ENCODE measurements at regions not wholly inside any gene's neighbourhood (a gene's known extent, or its start where the extent isn't known, plus 50 kb on each side); places are given as distances from the start of the nearest gene placed in this dataset.

- DNase-seq (ENCODE audit: low spot score) = peak; percentile 79
Observed at GRCh38 chr3:10738688-10739372, 77.2 kb upstream of the SLC6A11 start.

GRCh38 chr3:10740954-10741353, 75.1 kb upstream of the SLC6A11 start:
- DNase-seq (ENCODE audit: low spot score) = no peak

- no peak for DNase-seq (ENCODE audit: low spot score)
Observed at GRCh38 chr3:10741891-10742671, 73.9 kb upstream of the SLC6A11 start.

GRCh38 chr3:10743366-10744097, 72.5 kb upstream of the SLC6A11 start:
- DNase-seq (ENCODE audit: low spot score) = no peak

GRCh38 chr3:10744098-10744465, 71.9 kb upstream of the SLC6A11 start:
- no peak for DNase-seq (ENCODE audit: low spot score)

GRCh38 chr3:10745392-10745791, 70.6 kb upstream of the SLC6A11 start:
- DNase-seq (ENCODE audit: low spot score) = no peak

- DNase-seq (ENCODE audit: low spot score) = no peak
Observed at GRCh38 chr3:10746001-10746400, 70.0 kb upstream of the SLC6A11 start.

GRCh38 chr3:10746684-10747083, 69.3 kb upstream of the SLC6A11 start:
- no peak for DNase-seq (ENCODE audit: low spot score)

- DNase-seq (ENCODE audit: low spot score) = no peak
Observed at GRCh38 chr3:10747341-10747740, 68.7 kb upstream of the SLC6A11 start.

GRCh38 chr3:10748040-10748439, 68.0 kb upstream of the SLC6A11 start:
- DNase-seq (ENCODE audit: low spot score) = no peak

GRCh38 chr3:10753964-10754363, 62.1 kb upstream of the SLC6A11 start:
- no peak for DNase-seq (ENCODE audit: low spot score)

- no peak for DNase-seq (ENCODE audit: low spot score)
Observed at GRCh38 chr3:10756546-10756945, 59.5 kb upstream of the SLC6A11 start.

- DNase-seq (ENCODE audit: low spot score) = no peak
Observed at GRCh38 chr3:10757021-10757820, 58.8 kb upstream of the SLC6A11 start.

GRCh38 chr3:10757821-10758130, 58.3 kb upstream of the SLC6A11 start:
- DNase-seq (ENCODE audit: low spot score) = no peak

- no peak for DNase-seq (ENCODE audit: low spot score)
Observed at GRCh38 chr3:10758304-10759037, 57.6 kb upstream of the SLC6A11 start.

GRCh38 chr3:10759495-10759894, 56.5 kb upstream of the SLC6A11 start:
- no peak for DNase-seq (ENCODE audit: low spot score)

- no peak for DNase-seq (ENCODE audit: low spot score)
Observed at GRCh38 chr3:10760199-10760598, 55.8 kb upstream of the SLC6A11 start.

- DNase-seq (ENCODE audit: low spot score) = no peak
Observed at GRCh38 chr3:10761583-10761982, 54.4 kb upstream of the SLC6A11 start.

- no peak for DNase-seq (ENCODE audit: low spot score)
Observed at GRCh38 chr3:10762116-10762515, 53.9 kb upstream of the SLC6A11 start.

GRCh38 chr3:10762611-10763247, 53.3 kb upstream of the SLC6A11 start:
- no peak for DNase-seq (ENCODE audit: low spot score)

- no peak for DNase-seq (ENCODE audit: low spot score)
Observed at GRCh38 chr3:10763248-10763620, 52.8 kb upstream of the SLC6A11 start.

Measured in left forelimb (tissue), 1 donor.